ENCODE measurements at regions not wholly inside any gene's neighbourhood (a gene's known extent, or its start where the extent isn't known, plus 50 kb on each side); places are given as distances from the start of the nearest gene placed in this dataset.
"Not testable (repeated sequence)": the region's sequence is repeated elsewhere in the genome, so short reads cannot be mapped to it uniquely, and the experiment has no call there.

- no peak for DNase-seq (ENCODE audit: low read depth)
Measured at GRCh38 chr17:73895157-73895556, 250.9 kb upstream of the SDK2 start.

DNA sequence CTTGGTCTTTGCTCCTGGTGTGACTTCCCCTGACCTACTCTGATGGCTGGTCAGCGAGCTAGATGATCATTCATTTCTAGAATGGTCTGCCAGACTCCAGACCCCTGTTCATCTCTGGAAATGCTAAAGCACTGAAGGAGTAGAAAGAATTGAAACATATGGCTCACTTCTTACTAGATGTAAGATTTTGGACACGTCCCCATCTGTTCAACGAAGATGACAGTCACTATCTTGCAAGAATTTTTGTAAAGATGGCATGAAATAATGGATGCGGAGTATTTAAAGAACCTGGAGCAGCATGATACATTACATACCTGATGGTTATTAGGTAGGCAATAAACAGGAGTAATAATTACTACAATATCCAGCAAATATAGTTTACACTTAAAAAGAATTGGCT lies 252.7 kb upstream of the SDK2 start:
- no peak for DNase-seq (ENCODE audit: low read depth)

GRCh38 chr17:73899839-73900238 lies 255.6 kb upstream of the SDK2 start:
- DNase-seq (ENCODE audit: low read depth): no peak

DNA sequence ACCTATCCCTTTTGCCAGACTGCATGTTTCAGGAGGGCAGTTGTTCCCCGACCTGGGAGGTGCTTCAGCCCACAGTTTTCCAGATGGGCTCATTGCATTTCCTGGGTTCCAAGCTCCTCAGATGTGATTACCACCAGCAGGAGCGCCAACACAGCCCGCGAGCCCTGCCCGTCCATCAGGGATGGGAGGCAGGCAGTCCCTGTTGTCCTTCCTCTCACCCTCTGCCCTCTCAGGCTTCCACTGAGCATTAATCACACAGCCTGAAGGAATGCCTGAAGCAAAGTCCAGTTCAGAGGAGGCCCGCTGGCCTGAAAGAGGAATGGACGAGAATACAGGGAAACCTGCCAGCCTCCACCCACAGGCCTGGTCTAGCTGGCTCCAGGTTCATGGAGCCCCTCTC lies 256.3 kb upstream of the SDK2 start:
- no peak for DNase-seq (ENCODE audit: low read depth)

- DNase-seq (ENCODE audit: low read depth): no peak
Measured at GRCh38 chr17:73901249-73901648, 257.0 kb upstream of the SDK2 start.

- no peak for DNase-seq (ENCODE audit: low read depth)
Measured at GRCh38 chr17:73901661-73902415, 257.6 kb upstream of the SDK2 start.

- DNase-seq (ENCODE audit: low read depth): no peak
Measured at GRCh38 chr17:73902416-73903181, 258.4 kb upstream of the SDK2 start.

GRCh38 chr17:73906896-73907870 lies 262.9 kb upstream of the SDK2 start:
- DNase-seq (ENCODE audit: low read depth): no peak

- no peak for DNase-seq (ENCODE audit: low read depth)
Measured at GRCh38 chr17:73909186-73909585, 264.9 kb upstream of the SDK2 start.

DNA sequence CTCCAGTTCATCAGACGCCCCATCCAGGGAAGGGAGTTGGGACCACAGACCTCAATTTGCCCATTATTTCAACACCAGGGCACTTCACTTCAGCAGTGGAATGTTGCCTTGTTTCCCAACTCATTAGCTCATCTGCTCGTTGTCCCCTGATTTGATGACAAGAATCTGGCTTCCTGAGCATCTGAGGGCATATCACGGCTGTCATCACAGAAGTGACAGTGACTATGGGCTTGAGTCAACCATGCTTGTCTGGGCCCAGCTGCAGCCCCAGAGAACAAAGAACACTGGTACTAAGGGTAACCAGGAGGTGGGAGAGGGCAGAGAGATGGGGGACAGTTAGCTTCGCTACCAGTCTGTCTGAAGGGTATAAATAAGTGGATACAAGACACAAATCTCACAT lies 266.0 kb upstream of the SDK2 start:
- DNase-seq (ENCODE audit: low read depth): no peak

GRCh38 chr17:73910821-73911515 lies 266.7 kb upstream of the SDK2 start:
- DNase-seq (ENCODE audit: low read depth): no peak

DNA sequence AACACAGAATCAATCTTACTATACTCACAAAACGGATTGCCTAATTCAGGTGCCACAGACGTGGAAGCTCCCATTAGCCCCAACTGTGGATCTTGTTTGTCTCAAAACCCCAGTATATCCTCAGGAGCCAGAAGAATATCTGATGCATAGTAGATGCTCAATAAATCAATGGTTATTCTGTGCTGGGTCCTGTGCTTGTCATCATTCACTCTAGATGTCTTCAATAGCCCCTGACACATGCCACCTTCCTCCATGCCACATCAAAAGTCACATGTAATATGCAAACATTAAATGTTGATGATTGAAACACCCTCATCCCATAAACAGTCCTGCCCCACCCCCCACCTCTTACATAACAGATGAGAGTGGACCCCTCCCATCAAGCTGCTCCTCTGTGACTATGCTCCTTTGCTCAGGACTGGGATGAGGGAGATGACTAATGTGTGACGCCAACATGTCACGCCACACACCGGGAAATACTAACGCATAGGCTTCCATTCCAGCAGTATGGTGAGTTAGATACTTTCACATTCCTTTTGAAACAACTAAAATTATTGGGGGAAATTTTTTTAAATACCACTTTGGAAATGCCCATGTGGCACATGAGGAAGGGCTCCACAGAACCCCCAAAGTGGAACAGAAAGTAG lies 267.6 kb upstream of the SDK2 start:
- no peak for DNase-seq (ENCODE audit: low read depth)

- DNase-seq (ENCODE audit: low read depth): no peak
Measured at GRCh38 chr17:73912373-73912746, 268.1 kb upstream of the SDK2 start.

DNA sequence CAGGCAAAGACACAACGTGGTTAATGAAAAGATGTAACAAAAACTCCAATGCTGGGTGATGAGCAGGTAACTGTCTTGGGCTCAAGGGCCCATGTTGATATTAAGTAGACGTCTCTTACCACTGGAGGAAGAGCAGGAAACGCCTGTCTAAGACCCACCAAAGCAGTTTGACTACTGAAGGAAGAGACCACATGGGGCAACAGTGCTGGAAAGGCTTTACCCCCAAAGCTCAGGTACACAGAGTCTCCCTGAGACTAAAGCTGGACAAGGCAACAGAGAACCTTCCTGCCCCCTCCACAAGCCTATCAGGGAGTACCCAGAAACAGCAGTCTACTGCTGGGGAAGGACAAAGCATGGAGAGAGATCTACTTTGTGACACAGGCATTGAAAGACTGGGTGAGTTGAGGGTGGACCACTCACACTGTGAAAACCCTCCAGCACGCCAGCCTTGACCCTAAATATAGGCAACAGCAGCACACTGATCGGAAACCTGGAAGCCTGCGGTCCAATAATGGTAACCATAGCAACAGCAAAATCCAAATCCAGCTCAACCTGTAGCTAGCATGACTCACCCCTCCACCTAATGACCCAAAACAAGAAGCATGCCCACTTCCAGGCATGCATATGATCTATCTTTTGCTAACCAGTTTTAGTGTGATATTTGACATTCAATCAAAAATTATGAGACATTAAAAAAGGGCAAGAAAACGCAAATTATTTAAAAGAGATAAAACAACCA lies 270.5 kb upstream of the SDK2 start:
- DNase-seq (ENCODE audit: low read depth): no peak

DNA sequence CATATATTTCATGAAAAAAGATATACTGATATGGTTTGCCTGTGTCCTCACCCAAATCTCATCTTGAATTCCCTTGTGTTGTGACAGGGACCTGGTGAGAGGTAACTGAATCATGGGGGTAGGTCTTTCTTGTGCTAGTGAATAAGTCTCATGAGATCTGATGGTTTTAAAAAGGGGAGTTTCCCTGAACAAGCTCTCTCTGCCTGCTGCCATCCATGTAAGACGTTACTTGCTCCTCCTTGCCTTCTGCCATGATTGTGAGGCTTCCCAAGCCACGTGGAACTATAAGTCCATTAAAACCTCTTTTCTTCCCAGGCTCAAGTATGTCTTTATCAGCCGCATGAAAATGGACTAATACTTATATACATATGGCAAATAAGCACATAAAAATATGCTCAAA lies 274.8 kb upstream of the SDK2 start:
- DNase-seq (ENCODE audit: low read depth): not testable (repeated sequence)

DNA sequence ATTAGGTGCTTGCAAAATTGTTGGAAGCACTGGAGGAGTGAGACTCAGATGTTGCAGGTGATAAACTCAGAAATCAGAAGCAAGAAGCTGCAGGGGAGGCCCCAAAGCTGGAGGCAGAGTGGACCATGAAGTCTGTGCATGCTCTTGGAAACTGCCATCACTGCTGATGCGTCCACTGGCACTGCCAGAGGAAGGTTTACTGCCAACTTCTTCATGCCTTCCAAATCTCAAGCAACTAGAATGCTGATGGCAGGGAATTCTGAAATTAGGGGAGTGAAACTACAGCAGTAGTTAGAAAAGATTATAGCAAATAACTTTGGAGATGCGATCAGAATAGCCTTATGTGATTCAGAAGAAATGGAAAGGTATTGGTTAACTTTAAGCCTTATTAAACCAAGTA lies 277.1 kb upstream of the SDK2 start:
- DNase-seq (ENCODE audit: low read depth): no peak

DNA sequence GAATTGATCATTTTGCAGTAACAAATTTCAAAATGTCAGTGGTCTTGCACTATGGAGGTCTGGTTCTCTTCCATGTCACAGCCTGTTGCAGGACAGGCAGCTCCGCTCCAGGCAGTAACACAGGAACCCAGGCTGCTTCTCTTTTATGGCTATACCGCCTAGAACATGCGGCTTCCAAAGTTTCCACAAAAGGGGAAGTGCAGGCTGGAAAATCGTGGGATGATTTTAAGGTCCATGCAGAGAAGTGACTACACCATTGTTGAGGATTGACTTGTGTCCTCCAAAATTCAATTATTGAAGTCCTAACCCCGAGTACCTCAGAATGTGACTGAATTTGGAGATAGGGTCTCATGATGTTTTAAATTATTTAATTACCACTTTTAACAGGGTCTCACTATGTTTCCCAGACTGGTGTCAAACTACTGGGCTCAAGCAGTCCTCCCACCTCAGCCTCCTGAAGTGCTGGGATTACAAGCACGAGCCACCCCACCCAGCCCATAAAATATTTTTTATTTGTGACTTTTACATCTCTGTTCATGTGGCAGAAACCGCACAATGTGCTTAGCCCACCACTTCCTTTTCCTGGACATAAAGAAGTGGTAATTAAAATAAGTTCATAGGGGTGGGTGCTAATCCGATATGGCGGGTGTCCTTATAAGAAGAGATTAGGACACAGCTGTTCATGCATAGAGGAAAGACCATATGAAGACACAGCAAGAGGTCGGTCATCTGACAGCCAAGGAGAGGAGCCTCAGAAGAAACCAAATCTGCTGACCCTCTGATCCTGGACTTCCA lies 279.2 kb upstream of the RPL38 start:
- DNase-seq (ENCODE audit: low read depth): no peak

- DNase-seq (ENCODE audit: low read depth): no peak
Measured at GRCh38 chr17:73924909-73925186, 278.6 kb upstream of the RPL38 start.

- DNase-seq (ENCODE audit: low read depth): no peak
Measured at GRCh38 chr17:73929860-73930430, 273.5 kb upstream of the RPL38 start.
